ENCODE measurements at regions not wholly inside any gene's neighbourhood (a gene's known extent, or its start where the extent isn't known, plus 50 kb on each side); places are given as distances from the start of the nearest gene placed in this dataset.
"Not testable (repeated sequence)": the region's sequence is repeated elsewhere in the genome, so short reads cannot be mapped to it uniquely, and the experiment has no call there.

DNA sequence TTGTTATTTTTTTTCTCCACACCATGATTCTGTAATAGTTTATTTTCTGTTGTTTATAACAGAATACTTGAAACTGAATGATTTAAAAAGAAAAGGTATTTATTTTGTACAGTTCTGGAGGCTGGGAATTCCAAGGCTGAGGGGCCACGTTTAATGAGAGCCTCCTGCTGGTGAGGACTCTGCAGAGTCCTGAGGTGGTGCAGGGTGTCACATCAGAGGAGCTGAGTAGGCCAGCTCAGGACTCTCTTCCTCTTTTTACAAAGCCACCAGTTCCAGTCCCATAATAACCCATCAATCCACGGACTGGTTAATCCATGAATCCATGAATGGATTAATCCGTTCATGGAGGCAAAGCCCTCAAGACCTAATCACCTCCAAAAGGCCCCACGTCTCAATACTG is 71.6 kb downstream of the TFAP2A start:
- no peak for DNase-seq

DNA sequence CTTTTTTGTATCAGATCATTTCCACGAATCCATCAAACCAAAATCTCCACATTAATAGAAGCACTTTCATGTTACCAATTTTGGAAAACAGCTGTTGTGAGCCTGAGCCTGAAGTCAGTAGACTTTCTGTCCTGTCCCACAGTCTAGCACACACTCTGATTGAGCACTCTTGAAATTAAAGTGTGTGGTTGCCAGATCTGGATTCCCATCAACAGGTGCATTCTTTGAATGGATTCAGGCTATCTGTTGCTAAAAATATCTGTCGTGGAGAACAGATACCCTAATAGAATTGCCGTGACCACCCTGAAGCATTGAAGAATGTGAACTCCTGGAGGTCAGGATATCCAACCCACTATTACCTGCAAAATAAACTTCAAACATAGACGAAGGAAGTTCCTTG is 73.3 kb downstream of the TFAP2A start:
- no peak for DNase-seq

- DNase-seq, result no peak
Measured at GRCh38 chr6:10338151-10338550, 76.7 kb downstream of the TFAP2A start.

GRCh38 chr6:10337376-10337775 is 77.5 kb downstream of the TFAP2A start:
- DNase-seq, result not testable (repeated sequence)

GRCh38 chr6:10332111-10332510 is 82.8 kb downstream of the TFAP2A start:
- DNase-seq, result no peak

DNA sequence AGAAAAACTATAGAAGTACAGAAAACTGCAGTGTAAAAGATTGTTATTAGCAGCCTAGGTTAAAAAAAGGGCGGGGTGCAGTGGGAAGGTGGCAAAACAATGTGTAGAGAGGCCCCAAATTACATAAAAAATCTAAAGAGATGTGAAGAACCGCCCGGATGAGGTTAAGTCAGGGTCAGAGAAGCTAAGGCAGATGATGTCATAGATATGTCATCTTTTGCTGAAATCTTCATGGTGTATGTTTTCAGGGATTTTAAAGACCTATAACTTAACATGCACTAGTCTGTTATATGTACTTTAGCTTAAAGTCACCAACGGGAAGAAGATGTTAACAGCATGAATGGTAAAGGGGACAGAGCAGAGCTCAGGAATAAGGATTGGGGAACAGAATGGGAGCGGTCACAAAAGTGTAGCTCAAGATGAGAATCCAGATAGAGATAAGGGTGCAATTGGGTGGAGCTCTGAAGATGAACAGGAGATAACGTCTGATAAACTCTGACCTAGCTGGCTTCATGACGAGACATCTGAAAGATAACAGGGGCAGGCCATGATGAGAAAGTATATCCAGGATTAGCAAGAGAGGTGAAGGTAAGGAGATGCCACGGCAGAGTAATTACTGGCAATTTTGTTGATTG is 83.4 kb downstream of the TFAP2A start:
- no peak for DNase-seq

DNA sequence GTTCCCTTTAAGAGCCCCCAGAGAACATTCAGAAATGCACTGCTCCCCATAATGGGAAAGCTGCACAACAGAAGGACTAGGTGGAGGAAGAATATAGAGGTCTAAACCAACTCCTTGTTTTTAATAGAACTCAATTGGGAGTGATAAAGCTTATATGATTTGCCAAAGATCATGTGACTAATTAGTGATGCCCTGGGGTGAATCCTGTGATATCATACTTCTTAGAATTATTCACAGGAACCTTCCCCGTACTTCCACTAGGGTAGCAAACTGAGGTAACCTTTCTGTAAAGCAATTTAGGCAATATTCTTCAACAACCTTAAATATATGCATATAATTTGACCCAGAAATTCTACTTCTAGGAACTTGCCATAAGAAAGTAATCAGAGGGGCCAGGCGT is 84.4 kb downstream of the TFAP2A start:
- no peak for DNase-seq

GRCh38 chr6:10323018-10323417 is 91.9 kb downstream of the TFAP2A start:
- no peak for DNase-seq

DNA sequence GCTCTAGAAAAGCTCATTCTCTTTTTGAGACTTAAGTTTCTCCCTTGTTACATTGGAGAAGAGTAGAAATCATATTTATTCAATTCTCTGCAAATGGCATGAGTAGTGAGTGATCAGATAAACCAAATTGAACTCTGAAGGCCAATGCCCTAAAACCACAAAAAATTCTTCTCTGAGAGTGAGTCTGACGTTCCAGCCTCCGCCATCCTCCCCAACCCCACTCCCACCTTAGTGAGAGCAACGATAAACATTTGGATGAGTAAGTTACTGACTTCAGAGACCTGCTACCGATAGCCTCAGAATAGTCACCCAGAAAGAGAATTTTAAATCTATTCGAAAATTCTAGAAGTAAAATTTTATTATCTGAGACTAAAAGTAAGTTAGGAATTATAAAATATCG is 94.6 kb downstream of the TFAP2A start:
- DNase-seq, result no peak

DNA sequence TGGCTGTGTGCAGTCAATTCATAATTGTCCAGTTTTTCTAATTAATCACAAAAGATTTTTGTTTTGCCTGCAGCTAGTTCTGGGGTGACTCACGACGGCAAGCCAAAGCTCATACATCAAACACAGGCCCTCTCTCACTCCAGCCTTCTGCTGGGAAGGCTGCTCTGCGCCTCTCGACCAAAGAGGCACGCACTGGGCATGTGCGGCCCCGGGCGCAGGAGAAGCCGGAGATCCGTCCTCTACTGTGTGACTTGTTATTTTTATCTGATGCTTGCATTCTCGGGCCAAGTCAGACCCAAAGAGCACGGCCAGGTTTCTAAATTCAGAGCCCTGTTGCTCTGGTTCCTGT is 98.5 kb downstream of the TFAP2A start:
- peak; percentile 61 for DNase-seq

- no peak for DNase-seq
Measured at GRCh38 chr6:10315658-10316372, 99.1 kb downstream of the TFAP2A start.

DNA sequence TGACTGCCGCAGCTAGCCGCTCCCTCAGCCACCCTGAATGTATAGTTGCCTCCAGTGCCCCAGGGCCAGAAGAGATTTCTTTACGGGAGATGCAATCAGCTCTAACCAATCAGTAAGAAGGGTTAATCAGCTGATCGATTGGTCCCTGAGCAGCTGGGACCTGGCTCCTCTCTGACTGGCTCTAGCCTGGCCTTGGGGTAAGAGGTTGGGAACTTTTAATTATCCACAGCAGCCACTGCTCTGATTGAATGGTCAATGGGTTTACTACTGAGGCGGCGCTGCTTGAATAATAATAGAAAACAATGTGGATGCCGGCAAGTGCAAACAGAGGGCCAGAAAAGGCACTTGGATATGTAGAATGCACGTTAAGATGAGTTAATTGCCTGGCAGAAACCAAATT is 99.8 kb downstream of the TFAP2A start:
- DNase-seq, result no peak

DNA sequence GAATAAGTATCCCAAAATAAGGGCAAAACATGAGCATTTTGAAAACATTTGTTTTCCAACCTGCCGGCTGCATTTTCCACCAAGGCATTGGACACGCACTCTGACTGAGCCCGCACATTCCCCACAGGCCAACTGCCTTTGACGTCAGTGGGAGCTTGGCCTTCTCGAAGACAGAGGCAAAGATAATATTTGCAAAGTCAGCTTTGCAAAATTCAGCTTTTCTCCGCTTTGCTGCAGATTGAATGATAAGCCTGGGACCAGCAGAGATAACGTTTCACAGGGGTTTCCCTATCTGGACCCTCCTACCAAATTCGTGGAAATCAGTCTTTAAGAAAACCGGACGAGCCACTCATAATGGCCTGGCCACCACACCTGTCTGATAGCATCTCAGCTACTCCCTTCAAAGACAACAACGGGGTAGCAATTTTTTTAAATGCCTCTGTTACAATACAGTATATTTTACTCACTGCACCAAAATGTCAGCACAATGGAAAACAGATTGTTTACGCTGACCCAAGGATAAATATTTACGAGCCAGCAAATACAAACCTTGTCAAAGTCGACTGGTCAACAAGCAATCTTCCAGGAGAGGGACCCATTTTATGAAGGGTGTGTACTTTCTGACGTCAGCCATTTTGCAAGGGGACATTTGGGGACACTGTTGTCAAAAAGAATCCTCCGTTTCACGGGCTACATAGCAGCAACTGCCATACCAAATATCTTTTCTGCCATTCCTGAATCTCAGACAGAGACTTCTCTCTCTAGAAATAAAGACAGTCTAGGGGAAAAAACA is 100.5 kb downstream of the TFAP2A start:
- DNase-seq, result no peak

DNA sequence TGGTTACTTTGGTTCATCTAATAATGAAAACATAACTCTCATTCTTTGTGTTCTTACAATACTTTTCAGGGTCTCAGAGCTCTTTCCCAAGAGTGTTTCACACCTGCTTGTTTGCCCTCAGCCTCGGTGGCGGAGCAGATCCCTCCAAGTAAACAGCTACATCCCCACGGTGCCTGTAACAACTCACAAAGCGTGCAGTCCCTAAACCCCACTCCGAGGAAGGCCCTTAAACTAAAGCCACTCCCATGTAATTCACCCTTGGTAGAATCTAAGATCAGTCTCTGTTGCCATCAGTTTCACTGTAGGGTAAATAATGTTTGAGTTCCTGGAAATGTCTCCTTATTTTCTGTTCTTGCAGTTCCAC is 101.1 kb downstream of the TFAP2A start:
- DNase-seq, result no peak

DNA sequence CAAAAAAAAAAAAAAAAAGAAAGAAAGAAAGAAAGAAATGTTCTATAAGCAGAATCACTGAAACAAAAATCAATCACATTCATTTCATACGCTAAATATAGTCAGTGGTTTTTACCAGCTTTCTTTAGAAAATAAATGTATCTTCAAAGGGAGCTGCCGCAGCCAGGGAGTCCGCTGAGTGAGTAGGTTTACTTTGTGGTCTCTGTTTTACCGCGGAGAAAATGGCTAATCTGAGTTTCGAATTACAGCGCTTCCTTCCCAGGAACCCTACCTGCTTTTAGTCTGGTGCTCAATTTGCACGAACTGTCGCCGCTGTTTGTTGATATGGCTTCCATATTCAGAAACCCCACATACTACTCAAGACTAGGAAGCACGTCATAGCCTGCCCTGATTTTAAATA is 102.4 kb downstream of the TFAP2A start:
- DNase-seq, result no peak

DNA sequence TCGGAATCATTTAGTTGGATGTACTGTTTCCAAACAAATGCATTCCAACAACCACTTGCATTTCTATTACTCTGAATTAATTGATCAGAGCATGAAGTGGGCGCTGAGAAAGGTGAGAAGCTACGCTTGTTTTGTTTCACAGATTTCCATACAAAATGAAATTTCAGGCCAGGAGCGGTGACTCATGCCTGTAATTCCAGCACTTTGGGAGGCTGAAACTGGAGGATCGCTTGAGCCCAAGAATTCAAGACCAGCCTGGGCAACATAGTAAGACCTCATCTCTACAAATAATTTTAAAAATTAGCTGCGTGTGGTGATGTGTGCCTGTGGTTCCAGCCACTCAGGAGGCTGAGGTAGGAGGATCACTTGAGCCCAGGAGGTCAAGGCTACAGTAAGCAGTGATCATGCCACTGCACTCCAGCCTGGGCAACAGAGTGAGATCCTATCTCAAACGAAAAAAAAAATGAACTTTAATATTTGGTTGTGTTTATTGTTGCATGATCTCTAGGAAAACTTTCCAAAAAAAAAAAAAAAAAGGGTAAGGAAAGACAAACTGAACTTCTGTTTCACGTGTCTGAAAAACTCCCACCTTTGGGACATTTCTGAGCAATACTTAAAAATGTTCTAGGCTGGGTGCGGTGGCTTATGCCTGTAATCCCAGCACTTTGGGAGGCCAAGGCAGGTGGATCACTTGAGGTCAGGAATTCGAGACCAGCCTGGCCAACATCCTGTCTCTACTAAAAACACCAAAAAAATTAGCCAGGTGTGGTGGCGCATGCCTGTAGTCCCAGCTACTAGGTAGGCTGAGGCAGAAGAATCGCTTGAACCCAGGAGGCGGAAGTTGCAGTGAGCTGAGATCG is 103.1 kb downstream of the TFAP2A start:
- DNase-seq, result not testable (repeated sequence)

DNA sequence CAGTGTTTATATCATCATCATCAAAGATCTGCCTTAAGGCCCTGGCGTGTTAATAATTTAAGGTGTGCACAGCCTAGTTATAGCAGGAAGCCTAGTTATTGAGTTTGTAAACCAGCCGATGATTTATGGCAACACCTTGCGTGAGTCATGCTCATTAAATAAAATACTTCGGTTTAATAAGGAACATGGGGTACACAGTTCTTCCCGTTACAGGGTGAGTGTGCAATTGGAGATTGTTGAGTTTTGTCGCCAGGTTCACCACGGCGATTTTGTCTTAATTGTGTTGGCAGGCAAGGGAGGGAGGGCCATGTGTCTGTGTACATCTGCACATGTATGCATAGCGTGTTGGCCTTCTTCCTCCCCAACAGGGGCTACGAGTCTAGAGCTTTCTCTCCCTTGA is 104.0 kb downstream of the TFAP2A start:
- DNase-seq, result no peak

GRCh38 chr6:10310330-10310653 is 104.6 kb downstream of the TFAP2A start:
- no peak for DNase-seq

- no peak for DNase-seq
Measured at GRCh38 chr6:10309457-10310329, 105.2 kb downstream of the TFAP2A start.

DNA sequence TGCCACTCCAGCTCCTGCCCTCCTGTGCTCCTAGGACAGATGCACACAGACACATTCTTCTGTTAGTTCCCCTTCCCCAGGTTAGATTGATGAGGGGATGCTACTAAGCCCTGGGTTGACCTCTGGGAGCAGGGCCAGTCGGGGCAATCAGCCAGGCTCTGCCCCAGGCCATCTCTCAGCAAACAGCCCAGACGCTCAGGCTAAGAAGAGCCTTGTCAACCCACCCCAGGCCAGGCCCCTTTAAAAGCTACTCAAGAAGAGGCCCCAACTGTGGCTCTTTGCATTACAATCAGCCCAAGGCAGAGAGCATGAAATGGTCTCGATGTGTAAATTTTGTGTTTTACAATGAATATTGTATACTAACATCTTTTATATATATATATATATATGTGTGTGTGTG is 107.4 kb downstream of the TFAP2A start:
- DNase-seq, result no peak

- DNase-seq, result no peak
Measured at GRCh38 chr6:10307028-10307427, 107.8 kb downstream of the TFAP2A start.

Measured in occipital lobe (tissue), 1 donor.